22Rv1 (cell line): ENCODE measurements at regions not wholly inside any gene's neighbourhood (a gene's known extent, or its start where the extent isn't known, plus 50 kb on each side); places are given as distances from the start of the nearest gene placed in this dataset.

Experiments
- H3K27ac ChIP-seq: fragments of 450-650 bp; 2 replicates; pipeline ENCODE4 v1.5.1; 2017
- ZFX ChIP-seq: fragments of 450-650 bp; IDR thresholded peaks from 2 replicates; pipeline ENCODE4 v1.6.1; 2017; ENCODE audit warnings: antibody characterized with exemption, borderline replicate concordance
- TF ChIP-seq, protein P1 (sequence below): fragments of 450-650 bp; IDR thresholded peaks from 2 replicates; pipeline ENCODE4 v1.5.1; 2017; ENCODE audit warnings: mild to moderate bottlenecking

DNA sequence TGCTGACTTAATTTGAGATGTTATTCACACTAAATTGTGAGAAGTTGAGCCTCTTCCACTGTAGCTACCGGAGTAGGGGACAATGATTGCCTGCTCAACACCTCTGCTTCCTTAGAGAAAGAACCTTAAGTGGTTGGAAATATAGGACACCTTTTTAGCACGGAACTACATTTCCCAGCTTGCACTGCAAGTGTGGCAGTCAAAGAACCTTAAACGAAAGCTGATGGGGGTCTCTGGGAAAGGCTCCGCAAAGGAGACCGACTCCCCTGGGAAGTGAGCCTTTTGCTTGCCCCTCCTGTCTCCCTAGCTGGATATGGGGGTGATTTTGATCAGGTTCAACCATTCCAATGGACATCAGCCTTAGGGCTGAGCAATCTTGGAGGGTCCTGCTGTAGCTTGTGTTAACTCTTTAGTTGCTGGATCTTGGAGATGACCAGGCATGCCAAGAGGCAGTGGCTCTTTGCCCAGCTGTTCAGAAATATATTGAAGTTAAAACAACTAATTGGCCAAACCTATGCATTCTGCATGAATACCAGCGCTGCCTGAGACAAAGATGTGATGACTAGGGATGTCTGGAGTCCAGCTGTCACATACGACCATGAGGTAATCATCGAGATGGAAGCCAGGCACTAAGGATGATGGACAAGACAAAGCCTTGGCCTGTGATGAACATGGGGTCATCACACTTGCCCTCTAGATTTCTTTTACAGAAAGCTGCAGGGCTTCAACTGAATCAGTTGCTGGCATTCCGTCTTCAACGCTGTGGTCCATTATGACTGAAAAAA lies 286.5 kb downstream of the FOXO1 start:
- H3K27ac ChIP-seq, result no peak overlapping the region
- TF ChIP-seq, protein P1, sequence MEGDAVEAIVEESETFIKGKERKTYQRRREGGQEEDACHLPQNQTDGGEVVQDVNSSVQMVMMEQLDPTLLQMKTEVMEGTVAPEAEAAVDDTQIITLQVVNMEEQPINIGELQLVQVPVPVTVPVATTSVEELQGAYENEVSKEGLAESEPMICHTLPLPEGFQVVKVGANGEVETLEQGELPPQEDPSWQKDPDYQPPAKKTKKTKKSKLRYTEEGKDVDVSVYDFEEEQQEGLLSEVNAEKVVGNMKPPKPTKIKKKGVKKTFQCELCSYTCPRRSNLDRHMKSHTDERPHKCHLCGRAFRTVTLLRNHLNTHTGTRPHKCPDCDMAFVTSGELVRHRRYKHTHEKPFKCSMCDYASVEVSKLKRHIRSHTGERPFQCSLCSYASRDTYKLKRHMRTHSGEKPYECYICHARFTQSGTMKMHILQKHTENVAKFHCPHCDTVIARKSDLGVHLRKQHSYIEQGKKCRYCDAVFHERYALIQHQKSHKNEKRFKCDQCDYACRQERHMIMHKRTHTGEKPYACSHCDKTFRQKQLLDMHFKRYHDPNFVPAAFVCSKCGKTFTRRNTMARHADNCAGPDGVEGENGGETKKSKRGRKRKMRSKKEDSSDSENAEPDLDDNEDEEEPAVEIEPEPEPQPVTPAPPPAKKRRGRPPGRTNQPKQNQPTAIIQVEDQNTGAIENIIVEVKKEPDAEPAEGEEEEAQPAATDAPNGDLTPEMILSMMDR, result no peak
- no peak for TF ChIP-seq ZFX

DNA sequence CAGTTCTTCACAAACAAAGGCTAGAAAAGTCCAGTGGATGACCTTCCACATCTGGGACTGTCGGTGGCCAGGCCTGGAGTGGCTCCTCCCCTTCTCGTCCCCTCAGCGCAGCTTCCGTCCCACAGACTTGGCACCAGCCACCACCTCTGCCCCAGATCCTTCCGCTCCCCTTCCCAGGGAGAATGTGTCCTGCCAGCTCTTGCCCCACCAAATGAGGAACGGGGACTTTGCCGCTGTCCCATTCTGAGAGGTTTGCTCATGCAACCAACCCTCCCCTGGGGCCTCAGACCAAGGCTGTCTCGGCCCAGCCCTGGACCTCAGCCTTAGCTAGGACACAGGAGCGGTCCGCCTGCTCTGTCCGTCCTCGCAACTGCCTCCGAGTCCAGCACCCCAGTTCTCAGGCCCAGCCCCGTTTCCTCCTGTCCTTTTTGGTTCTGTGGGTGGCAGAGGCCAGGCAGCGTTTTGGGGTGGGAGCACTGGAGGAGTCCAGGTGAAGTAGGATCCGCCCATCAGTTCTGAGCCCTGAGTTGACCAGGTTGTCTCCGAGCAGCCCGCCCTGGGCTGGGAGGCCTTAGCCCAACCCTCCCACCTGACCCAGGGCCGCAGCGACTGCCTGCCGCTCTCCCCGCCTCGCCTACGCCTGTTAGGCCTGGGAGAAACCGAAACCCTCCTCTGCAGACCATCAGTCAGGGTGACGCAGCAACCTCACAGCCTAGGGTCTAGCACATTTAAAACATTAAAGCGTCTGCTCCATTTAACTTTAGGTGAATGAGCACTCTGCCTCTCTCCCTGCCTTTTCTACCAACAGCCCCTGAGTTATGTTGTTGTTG lies 284.3 kb downstream of the FOXO1 start:
- TF ChIP-seq, protein P1, result no peak
- TF ChIP-seq ZFX, result no peak
- no peak overlapping the region for H3K27ac ChIP-seq

DNA sequence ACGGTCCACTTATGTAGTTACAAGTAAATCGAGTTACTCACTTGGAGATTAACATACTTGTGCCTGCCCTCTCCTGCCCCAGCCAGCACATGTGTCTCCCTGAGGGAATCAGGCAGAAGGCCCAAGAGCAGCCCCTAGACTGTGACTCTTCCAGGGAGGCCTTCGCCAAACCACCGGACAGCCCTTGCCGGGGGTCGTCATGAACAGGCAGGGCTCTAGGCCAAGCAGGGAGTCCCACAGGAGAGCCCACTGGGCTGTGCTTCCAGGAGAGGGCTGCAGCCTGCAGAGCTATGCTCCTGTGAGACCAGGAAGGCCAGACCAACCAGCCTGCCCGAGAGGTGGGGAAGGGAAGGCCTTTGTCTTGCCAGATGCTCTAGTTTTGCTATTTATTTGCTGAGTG lies 283.3 kb downstream of the FOXO1 start:
- no peak overlapping the region for H3K27ac ChIP-seq
- TF ChIP-seq, protein P1, result no peak
- TF ChIP-seq ZFX, result no peak

DNA sequence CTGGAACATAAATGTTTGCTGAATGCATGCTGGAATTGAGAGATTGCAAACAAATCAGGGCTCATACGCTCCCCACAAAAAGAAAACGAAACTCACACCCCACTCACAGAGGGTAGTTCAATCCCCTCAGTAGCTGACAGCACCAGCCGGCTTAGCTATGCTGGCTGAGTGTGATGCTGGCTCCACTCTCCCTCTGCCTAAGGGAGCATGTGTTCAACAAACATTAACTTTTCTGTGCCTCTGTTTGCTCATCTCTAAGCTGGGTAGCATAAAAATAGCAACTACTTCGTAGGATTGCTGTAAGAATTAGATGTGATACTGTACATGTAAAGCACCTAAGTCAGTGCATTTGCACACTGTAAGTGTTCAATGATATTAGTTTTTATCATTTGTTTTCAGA lies 282.6 kb downstream of the FOXO1 start:
- TF ChIP-seq ZFX, result no peak
- TF ChIP-seq, protein P1, result no peak
- H3K27ac ChIP-seq, result no peak overlapping the region

DNA sequence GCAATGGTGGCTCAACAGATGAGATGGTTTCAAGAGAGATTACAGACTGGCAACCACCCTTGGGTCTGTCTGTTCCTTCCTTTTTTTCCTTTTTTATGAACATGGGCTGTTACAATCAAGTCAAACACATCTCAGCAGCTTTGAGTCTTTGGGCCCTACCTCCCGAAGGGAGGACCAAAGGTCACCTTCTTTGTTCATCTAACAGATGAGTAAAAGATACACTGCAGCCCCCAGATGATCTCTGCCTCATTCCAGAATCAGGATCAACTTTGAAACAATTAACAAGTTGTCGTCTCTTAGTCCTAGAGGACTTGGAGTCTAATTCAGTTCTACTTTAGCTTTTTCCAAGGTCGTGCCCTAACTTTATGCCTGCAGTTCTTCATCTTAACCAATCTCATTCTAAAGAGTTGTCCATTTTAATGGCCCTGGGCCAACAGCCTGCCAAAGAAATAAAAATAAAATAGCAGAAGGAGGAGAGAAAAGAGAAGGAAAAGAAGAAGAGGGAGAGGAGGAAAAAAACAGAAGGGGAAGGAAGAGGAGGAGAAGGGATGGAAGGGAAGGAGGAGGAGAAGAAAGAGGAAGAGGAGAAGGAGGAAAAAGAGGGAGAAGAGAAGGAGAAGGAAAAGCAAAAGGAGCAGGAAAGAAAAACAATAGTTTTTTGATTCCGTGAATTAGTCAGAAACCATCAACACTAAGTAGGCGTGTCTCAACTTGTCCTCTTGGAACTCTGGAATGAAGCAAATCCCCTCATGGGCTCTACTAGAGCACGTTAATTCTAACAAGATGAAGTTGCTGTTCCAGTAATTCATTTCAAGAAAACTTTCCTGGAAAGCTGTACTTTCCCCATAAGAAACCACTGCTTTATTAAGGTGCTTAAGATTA lies 281.2 kb downstream of the FOXO1 start:
- TF ChIP-seq, protein P1, result no peak
- TF ChIP-seq ZFX, result no peak
- H3K27ac ChIP-seq, result no peak overlapping the region

DNA sequence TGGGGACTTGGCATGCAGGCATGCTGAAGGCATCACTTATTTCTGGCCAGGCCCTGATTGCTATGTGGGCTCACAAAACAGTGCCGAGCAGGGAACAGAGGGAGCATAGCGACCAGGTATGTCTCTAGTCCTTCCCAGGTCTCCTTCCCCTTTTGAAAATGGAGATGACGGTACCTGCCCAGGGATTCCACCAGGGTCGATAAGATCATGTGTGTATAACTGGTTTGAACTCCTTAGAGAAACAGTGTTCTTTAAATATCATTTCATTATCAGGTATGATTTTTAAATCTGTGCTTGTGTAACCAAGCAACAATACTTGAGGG lies 280.6 kb downstream of the FOXO1 start:
- TF ChIP-seq, protein P1, result no peak
- TF ChIP-seq ZFX, result no peak
- H3K27ac ChIP-seq, result no peak overlapping the region
